Body of pancreas (tissue), 4 donors: ENCODE measurements at regions not wholly inside any gene's neighbourhood (a gene's known extent, or its start where the extent isn't known, plus 50 kb on each side); places are given as distances from the start of the nearest gene placed in this dataset.

Experiments
- CTCF ChIP-seq, 7 experiments: fragments of 450-650 bp in 4 of 7; fragments of 200-600 bp in 3 of 7; sonication (generic) in 3 of 7; IDR thresholded peaks; one replicate each; pipeline ENCODE4 v1.5.1; 2016 to 2019; ENCODE audit warnings: antibody characterized with exemption in 7 of 7
- POLR2A ChIP-seq, 3 donors: fragments of 450-650 bp; IDR thresholded peaks; one replicate each; pipeline ENCODE4 v1.6.1; 2016; ENCODE audit warnings: antibody characterized with exemption in 3 of 3, mild to moderate bottlenecking in 2 of 3

- TF ChIP-seq CTCF (IDR thresholded peaks at IDR 0.05) (no peak), POLR2A (IDR thresholded peaks at IDR 0.05) (no peak)
Measured at GRCh38 chr1:4600615-4601460, 53.6 kb upstream of the AJAP1 start.
